Mammary epithelial cell (primary cell): ENCODE measurements at regions not wholly inside any gene's neighbourhood (a gene's known extent, or its start where the extent isn't known, plus 50 kb on each side); places are given as distances from the start of the nearest gene placed in this dataset.

ENCODE experiments used
- CTCF ChIP-seq, 2 donors: IDR thresholded peaks in 1 of 2; conservative IDR thresholded peaks in 1 of 2; 2 replicates each; pipeline ENCODE4 v1.5.1; 2011 to 2012; ENCODE audit warnings: inconsistent platforms in 2 of 2, low read length in 2 of 2, mild to moderate bottlenecking in 2 of 2, control low read depth in 1 of 2, low read depth in 1 of 2; ENCODE audit not compliant: insufficient read depth in 1 of 2; ENCODE audit errors: extremely low read depth in 1 of 2
- EZH2 ChIP-seq: IDR thresholded peaks from 2 replicates; pipeline ENCODE4 v1.6.1; 2012; ENCODE audit warnings: low read length, inconsistent platforms, borderline replicate concordance

- TF ChIP-seq CTCF (conservative IDR thresholded peaks at IDR 0.05 in 1 of 2, IDR thresholded peaks at IDR 0.05 in 1 of 2; ENCODE audit: extremely low read depth in 1 of 2, insufficient read depth in 1 of 2, low read depth in 1 of 2, low read length in 2 of 2) (no peak), EZH2 (no peak)
Measured at GRCh38 chr17:77763575-77763974, 194.9 kb upstream of the TNRC6C start.
